ENCODE measurements at regions not wholly inside any gene's neighbourhood (a gene's known extent, or its start where the extent isn't known, plus 50 kb on each side); places are given as distances from the start of the nearest gene placed in this dataset.

GRCh38 chr1:187249196-187249595 is 420.4 kb downstream of the PLA2G4A start:
- TF ChIP-seq ZFX (IDR thresholded peaks at IDR 0.05; ENCODE audit: borderline replicate concordance) = no peak
- TF ChIP-seq CTCF (IDR thresholded peaks at IDR 0.05) = no peak
- no peak overlapping the region for H3K27ac ChIP-seq

GRCh38 chr1:187252923-187253322 is 424.2 kb downstream of the PLA2G4A start:
- no peak overlapping the region for H3K27ac ChIP-seq
- TF ChIP-seq CTCF (IDR thresholded peaks at IDR 0.05) (no peak), ZFX (IDR thresholded peaks at IDR 0.05; ENCODE audit: borderline replicate concordance) (no peak)

DNA sequence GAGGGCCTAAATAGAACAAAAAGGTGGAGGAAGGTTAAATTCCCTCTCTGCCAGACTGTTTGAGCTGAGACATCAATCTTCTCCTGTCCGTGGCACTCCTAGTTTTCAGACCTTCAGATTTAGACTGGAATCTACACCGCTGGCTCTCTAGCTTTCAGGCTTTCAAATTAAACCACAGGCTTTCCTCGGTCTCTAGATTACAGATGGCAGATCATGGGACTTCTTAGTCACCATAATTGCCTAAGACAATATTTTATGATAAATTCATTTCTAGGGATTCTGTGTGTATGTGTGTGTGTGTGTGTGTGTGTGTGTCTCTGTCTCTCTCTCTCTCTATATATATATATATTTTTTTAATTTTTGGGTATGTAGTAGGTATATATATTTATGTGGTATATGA is 428.7 kb downstream of the PLA2G4A start:
- TF ChIP-seq ZFX (IDR thresholded peaks at IDR 0.05; ENCODE audit: borderline replicate concordance) (no peak), CTCF (IDR thresholded peaks at IDR 0.05) (no peak)
- H3K27ac ChIP-seq = no peak overlapping the region

- no peak overlapping the region for H3K27ac ChIP-seq
- no peak for TF ChIP-seq ZFX (IDR thresholded peaks at IDR 0.05; ENCODE audit: borderline replicate concordance)
- no peak for TF ChIP-seq CTCF (IDR thresholded peaks at IDR 0.05)
Measured at GRCh38 chr1:187261637-187262036, 432.9 kb downstream of the PLA2G4A start.

DNA sequence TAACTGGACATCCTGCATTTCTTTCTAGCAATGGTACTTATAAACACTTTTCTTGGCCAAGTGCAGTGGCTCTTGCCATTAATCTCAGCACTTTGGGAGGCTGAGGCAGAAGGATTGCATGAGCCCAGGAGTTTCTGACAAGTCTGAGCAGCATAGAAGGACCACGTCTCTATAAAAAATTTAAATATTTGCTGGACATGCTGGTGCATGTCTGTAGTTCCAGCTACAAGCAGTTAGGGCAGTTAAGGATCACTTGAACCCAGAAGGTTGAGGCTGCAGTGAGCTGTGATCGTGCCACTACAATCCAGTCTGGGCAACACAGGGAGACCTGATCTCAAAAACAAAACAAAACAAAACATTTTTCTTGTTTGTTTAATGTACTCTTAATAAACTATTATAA is 434.0 kb downstream of the PLA2G4A start:
- no peak for TF ChIP-seq CTCF (IDR thresholded peaks at IDR 0.05)
- TF ChIP-seq ZFX (IDR thresholded peaks at IDR 0.05; ENCODE audit: borderline replicate concordance) = no peak
- H3K27ac ChIP-seq = no peak overlapping the region

- TF ChIP-seq ZFX (IDR thresholded peaks at IDR 0.05; ENCODE audit: borderline replicate concordance) (no peak), CTCF (IDR thresholded peaks at IDR 0.05) (peak; percentile 92)
- no peak overlapping the region for H3K27ac ChIP-seq
Measured at GRCh38 chr1:187264995-187265602, 436.4 kb downstream of the PLA2G4A start.

- H3K27ac ChIP-seq = no peak overlapping the region
- TF ChIP-seq ZFX (IDR thresholded peaks at IDR 0.05; ENCODE audit: borderline replicate concordance) = no peak
- no peak for TF ChIP-seq CTCF (IDR thresholded peaks at IDR 0.05)
Measured at GRCh38 chr1:187266051-187266450, 437.3 kb downstream of the PLA2G4A start.

Measured in 22Rv1 (cell line).